HepG2 (cell line): ENCODE measurements at regions not wholly inside any gene's neighbourhood (a gene's known extent, or its start where the extent isn't known, plus 50 kb on each side); places are given as distances from the start of the nearest gene placed in this dataset.

Experiments
- ATAC-seq: fragments of 200-7000 bp; cut with Tn5 transposase; 3 replicates; pipeline ENCODE4 v1.9.1; 2020; ENCODE audit warnings: mild to moderate bottlenecking, moderate library complexity
- BruUV-seq: library from RNA; stranded (reverse); fragments of 400-500 nt; replicated peaks from 2 replicates; lab custom pipeline; 2021; lab: Mats Ljungman, UMichigan
- CTCF ChIA-PET: fragments of 300-600 bp; formaldehyde crosslinking; extraction: SDS; loops from one replicate; lab custom pipeline; 2021; ENCODE audit warnings: low total read pairs, inconsistent platforms, low intra/inter-chr PET ratio; lab: Yijun Ruan, JAX
- POLR2A ChIA-PET: fragments of 350-600 bp; sonication (Branson Sonifier 250); formaldehyde crosslinking; loops from one replicate; lab custom pipeline; 2020; ENCODE audit warnings: antibody characterized with exemption, inconsistent platforms; lab: Yijun Ruan, JAX
- DNase-seq: peaks from one replicate; pipeline ENCODE4 v3.0.0-alpha.2; 2015; ENCODE audit warnings: low spot score
- FAIRE-seq: peaks from 3 replicates; lab custom pipeline; 2011; peaks lifted over from hg19 to GRCh38; lab: Jason Lieb, UNC
- H2AFZ ChIP-seq: one replicate; pipeline ENCODE4 v1.6.1; 2011; ENCODE audit warnings: low read length, inconsistent platforms
- H3K27ac ChIP-seq: fragments of 300-600 bp; 3 replicates; pipeline ENCODE4 v1.8.0; 2011; ENCODE audit warnings: mixed run types, mild to moderate bottlenecking, mixed read lengths, low read length, inconsistent platforms; ENCODE audit not compliant: insufficient read depth; ENCODE audit errors: extremely low read length
- H3K27me3 ChIP-seq, 2 experiments: fragments of 200-600 bp in 1 of 2; 2 replicates in 1 of 2; 3 replicates in 1 of 2; pipeline versions ENCODE4 v1.6.0 to v1.8.0; 2011; ENCODE audit warnings: low read length in 2 of 2, mild to moderate bottlenecking in 2 of 2, moderate library complexity in 2 of 2, inconsistent platforms in 1 of 2; ENCODE audit not compliant: insufficient read depth in 2 of 2, control insufficient read depth in 1 of 2
- H3K36me3 ChIP-seq, 2 experiments: fragments of 200-600 bp in 1 of 2; replicated peaks in 1 of 2; 2 replicates in 1 of 2; 3 replicates in 1 of 2; pipeline versions ENCODE4 v1.5.1 to v1.8.0; 2011; ENCODE audit warnings: low read length in 2 of 2, inconsistent platforms in 1 of 2; ENCODE audit not compliant: insufficient read depth in 2 of 2, control insufficient read depth in 1 of 2
- H3K4me1 ChIP-seq: 2 replicates; pipeline ENCODE4 v1.5.1; 2012; ENCODE audit warnings: low read length, inconsistent platforms; ENCODE audit not compliant: insufficient read depth
- H3K4me2 ChIP-seq: 2 replicates; pipeline ENCODE4 v1.6.0; 2011; ENCODE audit warnings: low read depth, low read length, inconsistent platforms
- H3K4me3 ChIP-seq, 3 experiments: fragments of 200-600 bp in 1 of 3; sonication (generic), shearing (Covaris generic) in 1 of 3; replicated peaks in 1 of 3; 2 replicates each; pipeline ENCODE4 v1.5.1; 2011 to 2016; ENCODE audit warnings: low read length in 3 of 3, inconsistent platforms in 2 of 3, low read depth in 2 of 3, mild to moderate bottlenecking in 2 of 3, control low read depth in 1 of 3, mixed read lengths in 1 of 3; ENCODE audit not compliant: insufficient read depth in 1 of 3
- H3K79me2 ChIP-seq: one replicate; pipeline ENCODE4 v1.6.1; 2011; ENCODE audit warnings: low read length, inconsistent platforms; ENCODE audit not compliant: insufficient read depth
- H3K9ac ChIP-seq: 2 replicates; pipeline ENCODE4 v1.6.0; 2011; ENCODE audit warnings: mild to moderate bottlenecking, low read depth, low read length, inconsistent platforms; ENCODE audit not compliant: insufficient read depth
- H3K9me3 ChIP-seq: 2 replicates; pipeline ENCODE4 v1.5.1; 2012; ENCODE audit warnings: mild to moderate bottlenecking, low read length
- H4K20me1 ChIP-seq: 2 replicates; pipeline ENCODE4 v1.6.0; 2011; ENCODE audit warnings: inconsistent platforms, mild to moderate bottlenecking, low read length, moderate library complexity; ENCODE audit not compliant: insufficient read depth
- ASH2L ChIP-seq: fragments of 300-600, 200-600 bp; sonication (generic); IDR thresholded peaks from 2 replicates; pipeline ENCODE4 v1.7.0; 2017; ENCODE audit warnings: low read depth, mild to moderate bottlenecking, moderate library complexity, mixed read lengths, low read length; ENCODE audit not compliant: insufficient read length
- BHLHE40 ChIP-seq: IDR thresholded peaks from 2 replicates; pipeline ENCODE4 v1.6.1; 2011; ENCODE audit warnings: low read length, improper control_type of control experiment
- PRDM15 ChIP-seq: sonication (generic); formaldehyde crosslinking; IDR thresholded peaks from 2 replicates; pipeline ENCODE4 v1.4.0; 2020; ENCODE audit warnings: missing genetic modification reagents
- RARA ChIP-seq: IDR thresholded peaks from 2 replicates; pipeline ENCODE4 v1.6.1; 2016; ENCODE audit warnings: missing genetic modification reagents, missing compliant biosample characterization
- THAP7 ChIP-seq: sonication (generic); formaldehyde crosslinking; IDR thresholded peaks from 2 replicates; pipeline ENCODE4 v1.8.1; 2023; ENCODE audit warnings: mild to moderate bottlenecking, missing genetic modification reagents
- XRCC5 ChIP-seq: fragments of 200-400 bp; formaldehyde crosslinking; optimal IDR thresholded peaks from 2 replicates; pipeline ENCODE3; 2017; ENCODE audit warnings: mild to moderate bottlenecking, low read length
- ZNF101 ChIP-seq: sonication (generic); formaldehyde crosslinking; IDR thresholded peaks from 2 replicates; pipeline ENCODE4 v1.4.0; 2020; ENCODE audit warnings: mild to moderate bottlenecking, low read depth, missing genetic modification reagents, borderline replicate concordance
- ZNF281 ChIP-seq: sonication (generic); formaldehyde crosslinking; IDR thresholded peaks from 2 replicates; pipeline ENCODE4 v1.4.0; 2020; ENCODE audit warnings: missing genetic modification reagents, borderline replicate concordance
- ZNF609 ChIP-seq: sonication (generic); formaldehyde crosslinking; IDR thresholded peaks from 2 replicates; pipeline ENCODE4 v1.4.0; 2020; ENCODE audit warnings: mild to moderate bottlenecking, missing genetic modification reagents, borderline replicate concordance
- ZNF678 ChIP-seq: sonication (generic); formaldehyde crosslinking; IDR thresholded peaks from 2 replicates; pipeline ENCODE4 v1.4.0; 2020; ENCODE audit warnings: mild to moderate bottlenecking, missing genetic modification reagents
- ZNF780A ChIP-seq: sonication (generic); formaldehyde crosslinking; IDR thresholded peaks from 2 replicates; pipeline ENCODE4 v1.8.0; 2022; ENCODE audit warnings: mild to moderate bottlenecking, missing genetic modification reagents, moderate library complexity
- ZNF841 ChIP-seq: sonication (generic); formaldehyde crosslinking; IDR thresholded peaks from 2 replicates; pipeline ENCODE4 v1.8.1; 2023; ENCODE audit warnings: missing genetic modification reagents, borderline replicate concordance
- WGBS: methylation state at CpG from one replicate; pipeline ENCODE4 v1.1.6; 2017; ENCODE audit warnings: low lambda C conversion rate; 5-methylcytosine and 5-hydroxymethylcytosine counted together
- in situ Hi-C: cut with HindIII; loops from 2 replicates; pipeline ENCODE4 v1.10.0; 2017; ENCODE audit warnings: low pct_unique_long_range_greater_than_20kb; ENCODE audit not compliant: extremely low pct_ligation_motif_present
- intact Hi-C: fragments of 100-400 bp; cut with micrococcal nuclease; formaldehyde crosslinking; loops from one replicate; pipeline ENCODE4 v1.10.0; 2022; ENCODE audit not compliant: unreplicated experiment

- H3K9me3 ChIP-seq: no peaks in the 10 kb centered on the region
- intact Hi-C loops (no loop called here), in situ Hi-C loops (no loop called here)
- no peak for DNase-seq
- no peak overlapping the region for H3K4me3 ChIP-seq
- H3K4me2 ChIP-seq: no peak overlapping the region
- CTCF ChIA-PET: no interaction called here
- no peaks in the 10 kb centered on the region for H3K36me3 ChIP-seq
- no peak for ATAC-seq
- no peaks in the 10 kb centered on the region for H3K79me2 ChIP-seq
- BruUV-seq: no TSS peak
- H2AFZ ChIP-seq: no peak overlapping the region
- H3K4me1 ChIP-seq: no peaks in the 10 kb centered on the region
- POLR2A ChIA-PET: no interaction called here
- no peak for FAIRE-seq
- H3K9ac ChIP-seq: no peak overlapping the region
- H4K20me1 ChIP-seq: no peaks in the 10 kb centered on the region
- no peak overlapping the region for H3K27ac ChIP-seq
- 0% methylated on average over 1 of the region's 1 CpG for WGBS
- no peaks in the 10 kb centered on the region for H3K27me3 ChIP-seq
- TF ChIP-seq BHLHE40 (no peak), ZNF780A (no peak), XRCC5 (no peak), ASH2L (no peak), PRDM15 (no peak), ZNF841 (CRISPR knock-in tag) (no peak), ZNF101 (CRISPR knock-in tag) (no peak), ZNF678 (CRISPR knock-in tag) (no peak), RARA (CRISPR knock-in tag) (no peak), ZNF609 (CRISPR knock-in tag) (no peak), THAP7 (CRISPR knock-in tag) (no peak), ZNF281 (CRISPR knock-in tag) (no peak)
These were observed 308.8 kb upstream of the PCDH9 start for GRCh38 chr13:67538906-67539305.
